HG03097 (cell line): ENCODE measurements at regions not wholly inside any gene's neighbourhood (a gene's known extent, or its start where the extent isn't known, plus 50 kb on each side); places are given as distances from the start of the nearest gene placed in this dataset.
"Not testable (repeated sequence)": the region's sequence is repeated elsewhere in the genome, so short reads cannot be mapped to it uniquely, and the experiment has no call there.

Source experiments
- ATAC-seq: cut with Tn5 transposase; IDR thresholded peaks from one replicate; pipeline ENCODE4 v1.9.1; 2021; ENCODE audit not compliant: unreplicated experiment, low FRiP score

DNA sequence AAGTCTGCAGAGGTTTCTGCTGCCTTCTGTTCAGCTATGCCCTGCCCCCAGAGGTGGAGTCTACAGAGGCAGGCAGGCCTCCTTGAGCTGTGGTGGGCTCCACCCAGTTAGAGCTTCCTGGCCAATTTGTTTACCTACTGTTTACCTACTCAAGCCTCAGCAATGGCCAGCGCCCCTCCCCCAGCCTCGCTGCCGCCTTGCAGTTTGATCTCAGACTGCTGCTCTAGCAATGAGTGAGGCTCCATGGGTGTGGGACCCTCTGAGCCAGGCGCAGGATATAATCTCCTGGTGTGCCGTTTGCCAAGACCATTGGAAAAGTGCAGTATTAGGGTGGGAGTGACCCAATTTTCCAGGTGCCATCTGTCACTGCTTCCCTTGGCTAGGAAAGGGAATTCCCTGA is 1024.9 kb downstream of the PRIM2 start:
- ATAC-seq, result not testable (repeated sequence)

GRCh38 chr6:58347534-58347933 is 1030.1 kb downstream of the PRIM2 start:
- not testable (repeated sequence) for ATAC-seq

DNA sequence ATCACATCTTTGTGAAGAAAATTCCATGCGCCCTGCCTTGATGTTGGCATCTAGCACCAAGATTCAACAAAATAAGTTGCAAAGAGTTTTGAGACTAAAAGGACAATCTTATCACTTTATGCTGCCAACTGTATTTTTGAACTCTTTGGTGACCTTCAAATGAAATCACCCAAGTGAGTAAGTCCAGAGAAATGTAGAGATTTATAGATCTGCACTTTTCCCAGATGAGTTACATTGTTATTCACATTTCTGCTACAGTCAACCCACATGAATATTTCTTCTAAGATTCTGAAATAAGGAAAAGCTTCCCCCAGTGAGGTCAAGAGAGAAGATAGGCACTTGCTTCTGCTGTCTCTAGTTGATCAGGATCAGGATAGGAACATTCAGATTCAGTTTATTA is 1034.2 kb downstream of the PRIM2 start:
- not testable (repeated sequence) for ATAC-seq

DNA sequence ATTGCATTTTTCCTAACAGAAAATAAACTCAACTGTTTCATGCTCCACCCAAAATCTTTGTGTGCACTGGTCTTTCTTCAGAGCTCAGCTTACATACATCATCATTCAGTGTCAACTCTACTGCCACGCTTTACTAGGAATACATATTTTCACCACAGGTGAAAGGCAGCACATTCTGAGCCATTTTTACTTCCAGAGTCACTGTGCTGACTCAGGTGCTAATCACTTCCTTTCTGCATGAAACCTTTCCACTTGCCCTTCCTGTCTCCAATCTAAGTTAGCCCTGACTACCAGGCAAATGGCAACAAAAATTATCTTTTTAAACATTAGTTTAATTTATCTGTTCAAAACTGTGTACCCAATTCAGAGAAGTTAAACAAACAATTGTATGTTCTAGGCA is 1041.0 kb downstream of the PRIM2 start:
- ATAC-seq, result not testable (repeated sequence)

DNA sequence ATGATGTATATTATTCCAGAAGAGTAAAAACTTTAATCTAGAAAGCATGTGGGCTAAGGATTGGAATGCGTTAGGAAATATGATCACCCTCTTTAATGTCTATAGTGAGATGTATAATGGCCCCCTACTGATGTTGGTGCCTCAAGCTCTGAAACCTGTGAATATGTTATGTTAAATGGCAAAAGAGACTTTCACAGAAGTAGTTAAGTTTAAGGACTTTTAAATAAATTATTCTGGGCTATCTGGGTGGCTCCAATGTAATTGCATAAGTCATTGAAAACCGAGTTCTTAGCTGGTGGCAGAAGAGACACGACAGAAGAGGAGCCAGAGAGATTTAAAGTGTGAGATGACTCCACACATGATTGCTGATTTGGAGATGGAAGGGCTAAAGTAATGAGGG is 1048.4 kb downstream of the PRIM2 start:
- not testable (repeated sequence) for ATAC-seq

DNA sequence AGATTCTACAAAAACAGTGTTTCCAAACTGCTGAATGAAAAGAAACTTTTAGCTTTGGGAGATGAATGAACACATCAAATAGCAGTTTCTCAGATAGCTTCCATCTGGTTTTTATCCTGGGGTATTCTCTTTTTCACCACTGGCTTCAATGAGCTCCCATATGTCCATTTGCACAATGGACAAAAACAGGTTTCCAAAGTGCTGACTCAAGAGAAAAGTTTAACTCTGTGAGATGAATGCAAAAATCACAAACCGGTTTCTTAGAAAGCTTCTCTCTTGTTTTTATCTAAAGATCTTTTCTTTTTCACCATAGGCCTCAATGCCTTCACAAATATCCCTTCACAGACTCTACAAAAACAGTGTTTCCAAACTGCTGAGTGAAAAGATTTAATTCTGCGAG is 1089.2 kb downstream of the PRIM2 start:
- ATAC-seq, result not testable (repeated sequence)

- no peak for ATAC-seq
Measured at GRCh38 chr6:58419321-58419720, 1101.9 kb downstream of the PRIM2 start.
